A549 (cell line): ENCODE measurements at regions not wholly inside any gene's neighbourhood (a gene's known extent, or its start where the extent isn't known, plus 50 kb on each side); places are given as distances from the start of the nearest gene placed in this dataset.

Experiments used
- ATAC-seq, 2 experiments: fragments of 200-7000 bp in 1 of 2; fragments of >200 bp in 1 of 2; cut with Nextera tagmentation in 1 of 2; cut with Tn5 transposase in 1 of 2; 3 replicates each; pipeline versions ENCODE4 v1.8.0 to v1.9.1; 2018 to 2020; ENCODE audit warnings: mild to moderate bottlenecking in 1 of 2, moderate library complexity in 1 of 2
- CTCF ChIA-PET: fragments of 300-600 bp; sonication (Branson Sonifier 250); formaldehyde crosslinking; extraction: SDS; loops from one replicate; lab custom pipeline; 2021; ENCODE audit warnings: antibody characterized with exemption, inconsistent platforms; lab: Yijun Ruan, JAX
- POLR2A ChIA-PET: fragments of 350-600 bp; formaldehyde crosslinking; extraction: SDS; loops from one replicate; lab custom pipeline; 2021; ENCODE audit warnings: antibody characterized with exemption, inconsistent platforms; lab: Yijun Ruan, JAX
- DNase-seq, 2 experiments: peaks; one replicate each; pipeline versions ENCODE4 v3.0.0 to v3.0.0-alpha.2; 2011 to 2016; ENCODE audit warnings: low read depth in 1 of 2, low spot score in 1 of 2
- FAIRE-seq: peaks from 2 replicates; lab custom pipeline; 2011; peaks lifted over from hg19 to GRCh38; lab: Jason Lieb, UNC
- H3K27ac ChIP-seq, 2 experiments: fragments of >200 bp; sonication (Bioruptor Twin); formaldehyde crosslinking; 3 replicates each; pipeline ENCODE4 v1.5.1; 2016 to 2017
- H3K4me1 ChIP-seq: fragments of >200 bp; sonication (Bioruptor Twin); formaldehyde crosslinking; 3 replicates; pipeline ENCODE4 v1.6.1; 2016
- H3K4me2 ChIP-seq: fragments of >200 bp; sonication (Bioruptor Twin); formaldehyde crosslinking; 3 replicates; pipeline ENCODE4 v1.6.1; 2016
- H3K4me3 ChIP-seq: fragments of >200 bp; sonication (Bioruptor Twin); formaldehyde crosslinking; 3 replicates; pipeline ENCODE4 v1.5.1; 2016
- H3K9me3 ChIP-seq: fragments of >200 bp; sonication (Bioruptor Twin); formaldehyde crosslinking; 3 replicates; pipeline ENCODE4 v1.6.1; 2016
- ATOH8 ChIP-seq: fragments of 250-450 bp; sonication (Bioruptor Pico); IDR thresholded peaks from 2 replicates; pipeline ENCODE4 v1.5.0; 2020; ENCODE audit warnings: low read depth, mild to moderate bottlenecking, moderate library complexity
- CHD4 ChIP-seq: fragments of 200-600 bp; sonication (generic); IDR thresholded peaks from 2 replicates; pipeline ENCODE4 v1.6.1; 2016; ENCODE audit warnings: antibody characterized with exemption, mild to moderate bottlenecking, borderline replicate concordance
- HEYL ChIP-seq: fragments of 250-450 bp; sonication (Bioruptor Pico); IDR thresholded peaks from 2 replicates; pipeline ENCODE4 v1.8.0; 2021; ENCODE audit warnings: mild to moderate bottlenecking, moderate library complexity
- HMGXB4 ChIP-seq: fragments of 250-450 bp; sonication (Bioruptor Pico); IDR thresholded peaks from 2 replicates; pipeline ENCODE4 v1.5.0; 2021; ENCODE audit warnings: mild to moderate bottlenecking, moderate library complexity, borderline replicate concordance
- KDM1A ChIP-seq: fragments of 200-600 bp; sonication (generic); IDR thresholded peaks from 2 replicates; pipeline ENCODE4 v1.6.1; 2016; ENCODE audit warnings: low read depth, mild to moderate bottlenecking
- KDM5A ChIP-seq: fragments of 200-600 bp; sonication (generic); IDR thresholded peaks from 2 replicates; pipeline ENCODE4 v1.6.1; 2016; ENCODE audit warnings: antibody characterized with exemption, mild to moderate bottlenecking
- MAFK ChIP-seq: fragments of 450-650 bp; IDR thresholded peaks from 2 replicates; pipeline ENCODE4 v1.6.1; 2014; ENCODE audit not compliant: partially characterized antibody
- MAX ChIP-seq: IDR thresholded peaks from 2 replicates; pipeline ENCODE4 v1.6.1; 2012
- MYC ChIP-seq: IDR thresholded peaks from 2 replicates; pipeline ENCODE4 v1.6.1; 2012; ENCODE audit warnings: mild to moderate bottlenecking, inconsistent platforms, low read length, improper control_type of control experiment, borderline replicate concordance
- NPAS2 ChIP-seq: fragments of 250-450 bp; sonication (Bioruptor Pico); IDR thresholded peaks from 2 replicates; pipeline ENCODE4 v1.8.0; 2022; ENCODE audit warnings: mild to moderate bottlenecking, moderate library complexity, borderline replicate concordance
- RARB ChIP-seq: fragments of 250-450 bp; sonication (Bioruptor Pico); IDR thresholded peaks from 2 replicates; pipeline ENCODE4 v1.8.0; 2021; ENCODE audit warnings: mild to moderate bottlenecking, moderate library complexity
- RFX5 ChIP-seq: fragments of 450-650 bp; IDR thresholded peaks from 2 replicates; pipeline ENCODE4 v1.7.1; 2014; ENCODE audit warnings: antibody characterized with exemption, mild to moderate bottlenecking, moderate library complexity
- RNF2 ChIP-seq: fragments of 200-600 bp; sonication (generic); IDR thresholded peaks from 2 replicates; pipeline ENCODE4 v1.6.1; 2016; ENCODE audit warnings: low read depth, mild to moderate bottlenecking, antibody characterized with exemption, moderate library complexity, borderline replicate concordance
- TFCP2L1 ChIP-seq: fragments of 250-450 bp; sonication (Bioruptor Pico); IDR thresholded peaks from 2 replicates; pipeline ENCODE4 v1.5.0; 2021; ENCODE audit warnings: mild to moderate bottlenecking
- TP53 ChIP-seq: fragments of 250-450 bp; sonication (Bioruptor Pico); IDR thresholded peaks from 2 replicates; pipeline ENCODE4 v1.5.0; 2021; ENCODE audit warnings: mild to moderate bottlenecking, moderate library complexity
- ZC3H11A ChIP-seq: fragments of 450-650 bp; IDR thresholded peaks from 2 replicates; pipeline ENCODE4 v1.6.1; 2014; ENCODE audit warnings: antibody characterized with exemption, mild to moderate bottlenecking
- ZFP36 ChIP-seq: fragments of 450-650 bp; IDR thresholded peaks from 2 replicates; pipeline ENCODE4 v1.6.1; 2014; ENCODE audit warnings: borderline replicate concordance; ENCODE audit not compliant: partially characterized antibody
- ZSCAN20 ChIP-seq: fragments of 250-450 bp; sonication (Bioruptor Pico); IDR thresholded peaks from 2 replicates; pipeline ENCODE4 v1.8.0; 2022; ENCODE audit warnings: mild to moderate bottlenecking, moderate library complexity
- WGBS: methylation state at CpG from one replicate; pipeline ENCODE4 v1.1.6; 2017; ENCODE audit errors: missing lambda C conversion rate; 5-methylcytosine and 5-hydroxymethylcytosine counted together

GRCh38 chr2:117571590-117572349 lies 242.7 kb upstream of the DDX18 start:
- ATAC-seq (no peak), FAIRE-seq (no peak), DNase-seq (no peak)
- H3K4me1 ChIP-seq = no peaks in the 10 kb centered on the region
- no peak overlapping the region for H3K4me2 ChIP-seq
- ChIA-PET POLR2A (no interaction called here), CTCF (no interaction called here)
- H3K27ac ChIP-seq = no peak overlapping the region
- no peak overlapping the region for H3K4me3 ChIP-seq
- no peak for TF ChIP-seq ATOH8 (CRISPR knock-in tag)
- TF ChIP-seq ZC3H11A = no peak
- no peak for TF ChIP-seq NPAS2
- no peak for TF ChIP-seq RFX5
- TF ChIP-seq ZSCAN20 (CRISPR knock-in tag) = no peak
- TF ChIP-seq KDM5A = no peak
- TF ChIP-seq MAFK = no peak
- TF ChIP-seq RARB (CRISPR knock-in tag) = no peak
- no peak for TF ChIP-seq HEYL (CRISPR knock-in tag)
- TF ChIP-seq HMGXB4 (CRISPR knock-in tag) = no peak
- no peak for TF ChIP-seq MAX
- TF ChIP-seq MYC = no peak
- TF ChIP-seq CHD4 = no peak
- TF ChIP-seq KDM1A = no peak
- 4% methylated on average over 2 of the region's 3 CpGs for WGBS
- no peaks in the 10 kb centered on the region for H3K9me3 ChIP-seq

- DNase-seq (no peak), ATAC-seq (no peak), FAIRE-seq (no peak)
- TF ChIP-seq NPAS2 (no peak), MAFK (peak; percentile 54), ZFP36 (no peak), TFCP2L1 (CRISPR knock-in tag) (no peak)
- Histone ChIP-seq H3K4me3 (no peak overlapping the region), H3K4me1 (no peaks in the 10 kb centered on the region), H3K9me3 (no peaks in the 10 kb centered on the region), H3K27ac (no peak overlapping the region), H3K4me2 (no peak overlapping the region)
- WGBS = 11% methylated on average over 4 of the region's 4 CpGs
- ChIA-PET CTCF (no interaction called here), POLR2A (no interaction called here)
Measured at GRCh38 chr2:117587310-117587709, 227.2 kb upstream of the DDX18 start.

- no peak for DNase-seq
- CTCF ChIA-PET = no interaction called here
- no peak for TF ChIP-seq RARB (CRISPR knock-in tag)
- TF ChIP-seq TP53 = no peak
- TF ChIP-seq KDM1A = no peak
- no peak for TF ChIP-seq RNF2
- TF ChIP-seq, all 56 proteins: peak for 0
- no peaks in the 10 kb centered on the region for H3K4me1 ChIP-seq
- no peak overlapping the region for H3K27ac ChIP-seq
- no peaks in the 10 kb centered on the region for H3K9me3 ChIP-seq
- WGBS = 4% methylated on average over 3 of the region's 3 CpGs
- FAIRE-seq (no peak), ATAC-seq (no peak)
- POLR2A ChIA-PET = no interaction called here
- H3K4me3 ChIP-seq = no peak overlapping the region
- H3K4me2 ChIP-seq = no peak overlapping the region
Measured at GRCh38 chr2:117603060-117603459, 211.4 kb upstream of the DDX18 start.
